Thoracic aorta (tissue), 2 donors: ENCODE measurements at regions not wholly inside any gene's neighbourhood (a gene's known extent, or its start where the extent isn't known, plus 50 kb on each side); places are given as distances from the start of the nearest gene placed in this dataset.

Source experiments
- ATAC-seq: fragments of 150-250 bp; one replicate; pipeline ENCODE4 v1.8.0; 2017; ENCODE audit warnings: low read depth; ENCODE audit not compliant: insufficient number of reproducible peaks, low FRiP score
- DNase-seq: peaks from one replicate; pipeline ENCODE4 v3.0.0-alpha.2; 2020; ENCODE audit warnings: low spot score
- H3K27ac ChIP-seq, 2 donors: fragments of 200-600 bp; sonication (generic); 1 replicate in 1 of 2; 2 replicates in 1 of 2; pipeline ENCODE4 v1.5.1; 2016; ENCODE audit warnings: mild to moderate bottlenecking in 2 of 2, moderate library complexity in 2 of 2
- H3K27me3 ChIP-seq: fragments of 200-600 bp; sonication (generic); replicated peaks from 2 replicates; pipeline ENCODE4 v1.6.0; 2016; ENCODE audit warnings: mild to moderate bottlenecking; ENCODE audit not compliant: insufficient read depth
- H3K36me3 ChIP-seq: fragments of 200-600 bp; sonication (generic); one replicate; pipeline ENCODE4 v1.5.1; 2016
- H3K4me1 ChIP-seq, 2 donors: fragments of 200-600 bp; sonication (generic); 1 replicate in 1 of 2; 2 replicates in 1 of 2; pipeline versions ENCODE4 v1.5.1 to v1.6.0; 2016; ENCODE audit warnings: low read depth in 2 of 2, mild to moderate bottlenecking in 1 of 2; ENCODE audit not compliant: control insufficient read depth in 1 of 2
- H3K4me3 ChIP-seq: fragments of 200-600 bp; sonication (generic); 2 replicates; pipeline ENCODE4 v1.5.1; 2016; ENCODE audit warnings: mild to moderate bottlenecking
- H3K9me3 ChIP-seq: fragments of 200-600 bp; sonication (generic); 2 replicates; pipeline ENCODE4 v1.5.1; 2016
- TF ChIP-seq, protein P1 (sequence below): fragments of 200-600 bp; sonication (generic); IDR thresholded peaks from one replicate; pipeline ENCODE4 v1.5.1; 2019; ENCODE audit warnings: antibody characterized with exemption

DNA sequence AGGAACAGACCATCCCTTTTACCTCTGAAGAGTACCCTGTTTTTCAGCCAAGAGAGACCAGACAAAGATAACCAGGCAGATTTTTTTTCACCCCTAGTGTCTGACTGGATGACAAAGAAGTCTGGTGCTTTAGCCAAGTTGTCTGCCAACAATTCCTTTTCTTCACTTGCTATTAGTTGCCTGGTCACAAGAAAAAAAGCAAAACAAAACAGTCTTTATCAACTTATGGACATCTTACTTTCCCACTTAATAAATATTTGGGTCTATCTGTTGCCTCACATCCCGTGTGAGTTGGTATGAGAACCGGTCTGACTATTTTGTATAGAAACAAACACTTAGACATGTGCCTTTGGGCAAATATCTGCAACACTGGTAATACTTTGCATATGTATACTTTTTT lies 662.9 kb downstream of the PLPP3 start:
- H3K36me3 ChIP-seq: no peaks in the 10 kb centered on the region
- no peak overlapping the region for H3K27ac ChIP-seq
- DNase-seq (no peak), ATAC-seq (no peak)
- H3K27me3 ChIP-seq: no peaks in the 10 kb centered on the region
- H3K4me3 ChIP-seq: no peak overlapping the region
- TF ChIP-seq, protein P1, sequence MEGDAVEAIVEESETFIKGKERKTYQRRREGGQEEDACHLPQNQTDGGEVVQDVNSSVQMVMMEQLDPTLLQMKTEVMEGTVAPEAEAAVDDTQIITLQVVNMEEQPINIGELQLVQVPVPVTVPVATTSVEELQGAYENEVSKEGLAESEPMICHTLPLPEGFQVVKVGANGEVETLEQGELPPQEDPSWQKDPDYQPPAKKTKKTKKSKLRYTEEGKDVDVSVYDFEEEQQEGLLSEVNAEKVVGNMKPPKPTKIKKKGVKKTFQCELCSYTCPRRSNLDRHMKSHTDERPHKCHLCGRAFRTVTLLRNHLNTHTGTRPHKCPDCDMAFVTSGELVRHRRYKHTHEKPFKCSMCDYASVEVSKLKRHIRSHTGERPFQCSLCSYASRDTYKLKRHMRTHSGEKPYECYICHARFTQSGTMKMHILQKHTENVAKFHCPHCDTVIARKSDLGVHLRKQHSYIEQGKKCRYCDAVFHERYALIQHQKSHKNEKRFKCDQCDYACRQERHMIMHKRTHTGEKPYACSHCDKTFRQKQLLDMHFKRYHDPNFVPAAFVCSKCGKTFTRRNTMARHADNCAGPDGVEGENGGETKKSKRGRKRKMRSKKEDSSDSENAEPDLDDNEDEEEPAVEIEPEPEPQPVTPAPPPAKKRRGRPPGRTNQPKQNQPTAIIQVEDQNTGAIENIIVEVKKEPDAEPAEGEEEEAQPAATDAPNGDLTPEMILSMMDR: no peak
- no peaks in the 10 kb centered on the region for H3K9me3 ChIP-seq
- no peaks in the 10 kb centered on the region for H3K4me1 ChIP-seq

DNA sequence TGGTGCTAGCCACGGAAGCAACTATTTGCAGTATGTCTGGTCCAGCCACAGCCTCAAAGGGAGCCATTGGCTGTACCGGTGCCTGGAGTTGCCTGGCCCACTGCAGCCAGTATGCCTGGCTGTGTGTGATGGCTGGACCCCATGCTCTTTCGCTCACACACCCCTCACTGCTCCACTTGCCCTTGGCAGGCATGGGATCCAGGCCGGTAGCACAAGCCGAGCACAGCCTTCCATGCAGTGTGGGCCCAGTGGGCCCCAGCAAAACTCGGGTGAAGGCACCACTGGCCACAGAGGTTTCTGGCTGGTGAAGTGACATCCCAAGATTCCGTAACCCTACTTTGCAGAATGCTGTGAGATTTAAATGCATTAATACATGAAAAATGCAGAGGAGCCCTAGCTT lies 665.8 kb downstream of the PLPP3 start:
- Histone ChIP-seq H3K27ac (no peak overlapping the region), H3K4me1 (no peaks in the 10 kb centered on the region), H3K36me3 (no peaks in the 10 kb centered on the region), H3K9me3 (no peaks in the 10 kb centered on the region), H3K4me3 (no peak overlapping the region), H3K27me3 (no peaks in the 10 kb centered on the region)
- DNase-seq: no peak
- no peak for ATAC-seq
- TF ChIP-seq, protein P1: no peak

DNA sequence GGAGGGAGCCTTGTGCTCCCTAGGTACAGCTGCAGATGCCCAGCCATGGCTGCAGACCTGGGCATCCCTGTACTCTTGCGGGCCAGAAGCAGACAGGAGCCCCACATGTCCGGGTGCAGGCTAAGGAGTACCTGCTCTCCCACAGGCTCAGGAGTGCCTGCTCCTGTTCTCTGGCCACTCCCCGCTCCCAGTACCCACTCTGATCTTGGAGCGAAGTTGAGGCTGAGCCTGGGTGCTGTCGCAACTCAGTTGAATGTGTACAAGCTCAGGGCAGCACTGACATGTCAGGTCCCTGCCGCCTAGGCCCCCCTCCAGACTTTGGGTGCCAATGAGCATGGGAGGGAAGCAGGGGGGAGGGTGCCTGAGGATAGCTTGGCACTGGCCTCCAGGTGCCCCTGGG lies 666.9 kb downstream of the PLPP3 start:
- H3K27ac ChIP-seq: no peak overlapping the region
- no peak for ATAC-seq
- no peak overlapping the region for H3K4me3 ChIP-seq
- no peaks in the 10 kb centered on the region for H3K27me3 ChIP-seq
- H3K9me3 ChIP-seq: no peaks in the 10 kb centered on the region
- no peak for DNase-seq
- no peaks in the 10 kb centered on the region for H3K36me3 ChIP-seq
- TF ChIP-seq, protein P1: no peak
- no peaks in the 10 kb centered on the region for H3K4me1 ChIP-seq

DNA sequence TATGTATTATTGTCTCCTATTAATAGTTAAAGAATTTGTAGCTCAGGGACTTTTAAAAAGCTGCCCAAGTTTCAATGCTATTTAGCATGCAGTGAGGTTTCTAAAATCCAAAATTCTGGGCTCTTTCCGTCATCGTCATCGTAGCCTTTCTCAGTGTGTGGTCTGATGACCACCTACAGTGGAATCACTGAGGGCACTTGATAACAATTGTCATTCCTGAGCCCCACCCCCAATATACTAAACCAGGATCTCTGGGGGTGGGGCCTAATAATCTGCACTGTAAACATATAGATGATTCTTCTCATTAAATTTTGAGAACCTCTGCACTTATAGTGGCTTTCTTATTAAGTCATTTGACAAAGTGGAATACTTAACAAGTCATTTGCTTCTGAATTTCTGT lies 674.8 kb downstream of the PLPP3 start:
- Histone ChIP-seq H3K4me1 (no peaks in the 10 kb centered on the region), H3K27ac (no peak overlapping the region), H3K9me3 (no peaks in the 10 kb centered on the region), H3K4me3 (no peak overlapping the region), H3K27me3 (no peaks in the 10 kb centered on the region), H3K36me3 (no peaks in the 10 kb centered on the region)
- TF ChIP-seq, protein P1: no peak
- no peak for DNase-seq
- ATAC-seq: no peak

DNA sequence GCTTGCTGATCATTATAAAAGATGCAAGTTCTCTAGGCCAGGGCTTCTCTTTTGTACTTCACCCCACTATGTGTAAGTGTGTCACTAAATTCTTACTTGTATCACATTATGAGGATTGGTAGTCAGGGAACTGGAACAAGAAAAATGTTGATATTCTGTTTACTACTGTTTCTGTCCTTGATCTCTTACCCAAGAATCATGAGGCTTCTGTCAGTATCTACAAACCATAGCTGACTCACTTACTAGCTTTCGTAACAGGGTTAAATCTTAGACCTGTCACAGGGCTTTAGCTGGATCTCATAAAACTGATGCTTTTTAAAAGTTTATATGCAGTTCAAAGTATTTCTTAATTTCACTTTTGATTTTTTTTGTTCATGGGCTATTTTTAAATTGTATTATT lies 681.2 kb downstream of the PLPP3 start:
- no peaks in the 10 kb centered on the region for H3K36me3 ChIP-seq
- H3K27ac ChIP-seq: no peak overlapping the region
- no peak for DNase-seq
- no peak for ATAC-seq
- H3K27me3 ChIP-seq: no peaks in the 10 kb centered on the region
- peaks cover 4% of the 10 kb centered on the region for H3K9me3 ChIP-seq
- TF ChIP-seq, protein P1: no peak
- no peak overlapping the region for H3K4me3 ChIP-seq
- no peaks in the 10 kb centered on the region for H3K4me1 ChIP-seq
